ENCODE measurements at regions not wholly inside any gene's neighbourhood (a gene's known extent, or its start where the extent isn't known, plus 50 kb on each side); places are given as distances from the start of the nearest gene placed in this dataset.

DNA sequence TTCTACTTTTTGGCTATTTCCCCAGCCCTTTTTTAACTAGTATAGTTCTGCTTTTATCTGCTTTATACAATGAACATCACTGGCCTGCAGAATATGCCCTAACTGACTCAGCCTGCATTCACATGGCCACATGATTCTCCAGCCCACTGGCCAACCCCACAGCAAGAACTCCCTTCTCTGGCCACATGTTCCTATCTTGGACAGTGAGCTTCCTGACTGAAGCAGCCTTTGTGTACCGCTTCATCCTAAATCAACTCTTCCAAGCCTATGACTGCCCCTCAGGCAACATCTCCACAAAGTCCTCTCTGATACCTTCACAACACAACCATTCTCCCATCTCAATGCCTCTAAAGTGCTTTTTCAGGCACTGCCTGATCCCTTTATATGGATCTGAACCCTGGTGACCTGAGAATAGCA, 214.1 kb downstream of the COL4A1 start:
- ATAC-seq, result no peak
- peaks cover 5% of the 10 kb centered on the region; the same call in 1 of the 3 replicates for H3K4me1 Mint-ChIP-seq
- H3K79me2 ChIP-seq (replicated peaks; ENCODE audit: insufficient read depth), result no peaks in the 10 kb centered on the region
- peaks cover 1% of the 10 kb centered on the region; the same call in 2 of the 3 replicates for H3K9me3 Mint-ChIP-seq
- H3K4me3 ChIP-seq, result no peak overlapping the region
- peaks cover 5% of the 10 kb centered on the region for H3K27me3 Mint-ChIP-seq (ENCODE audit: insufficient read depth, low read depth, poor library complexity)
- H3F3A ChIP-seq (replicated peaks; ENCODE audit: low read depth), result no peaks in the 10 kb centered on the region
- no peak for DNase-seq (ENCODE audit: low spot score)
- no peak overlapping the region for H3K4me2 ChIP-seq
- H4K20me1 ChIP-seq (replicated peaks; ENCODE audit: insufficient read depth), result no peaks in the 10 kb centered on the region; the same call in 1 of the 2 replicates
- no peak overlapping the region for H3K27ac ChIP-seq (ENCODE audit: low read depth)
- H3K4me1 ChIP-seq (ENCODE audit: insufficient read depth), result no peaks in the 10 kb centered on the region; the same call in 1 of the 2 replicates
- no peak overlapping the region for H3K4me3 Mint-ChIP-seq
- H3K36me3 Mint-ChIP-seq (ENCODE audit: low read depth), result no peaks in the 10 kb centered on the region
- TF ChIP-seq ZNF331 (CRISPR knock-in tag; IDR thresholded peaks at IDR 0.05; ENCODE audit: low read depth) (no peak), EZH2 (IDR thresholded peaks at IDR 0.05; ENCODE audit: low read depth, unreplicated experiment) (no peak), JUNB (IDR thresholded peaks at IDR 0.05; ENCODE audit: unreplicated experiment) (no peak), POLR2AphosphoS5 (IDR thresholded peaks at IDR 0.05; ENCODE audit: low read depth) (no peak), STAT1 (IDR thresholded peaks at IDR 0.05; ENCODE audit: unreplicated experiment) (no peak), CREB1 (CRISPR knock-in tag; IDR thresholded peaks at IDR 0.05; ENCODE audit: low read depth) (no peak), EZH2phosphoT487 (IDR thresholded peaks at IDR 0.05; ENCODE audit: unreplicated experiment) (no peak), NANOG (IDR thresholded peaks at IDR 0.05; ENCODE audit: borderline replicate concordance) (no peak), ZNF114 (CRISPR knock-in tag; IDR thresholded peaks at IDR 0.05) (no peak)
- TF ChIP-seq, protein P1, sequence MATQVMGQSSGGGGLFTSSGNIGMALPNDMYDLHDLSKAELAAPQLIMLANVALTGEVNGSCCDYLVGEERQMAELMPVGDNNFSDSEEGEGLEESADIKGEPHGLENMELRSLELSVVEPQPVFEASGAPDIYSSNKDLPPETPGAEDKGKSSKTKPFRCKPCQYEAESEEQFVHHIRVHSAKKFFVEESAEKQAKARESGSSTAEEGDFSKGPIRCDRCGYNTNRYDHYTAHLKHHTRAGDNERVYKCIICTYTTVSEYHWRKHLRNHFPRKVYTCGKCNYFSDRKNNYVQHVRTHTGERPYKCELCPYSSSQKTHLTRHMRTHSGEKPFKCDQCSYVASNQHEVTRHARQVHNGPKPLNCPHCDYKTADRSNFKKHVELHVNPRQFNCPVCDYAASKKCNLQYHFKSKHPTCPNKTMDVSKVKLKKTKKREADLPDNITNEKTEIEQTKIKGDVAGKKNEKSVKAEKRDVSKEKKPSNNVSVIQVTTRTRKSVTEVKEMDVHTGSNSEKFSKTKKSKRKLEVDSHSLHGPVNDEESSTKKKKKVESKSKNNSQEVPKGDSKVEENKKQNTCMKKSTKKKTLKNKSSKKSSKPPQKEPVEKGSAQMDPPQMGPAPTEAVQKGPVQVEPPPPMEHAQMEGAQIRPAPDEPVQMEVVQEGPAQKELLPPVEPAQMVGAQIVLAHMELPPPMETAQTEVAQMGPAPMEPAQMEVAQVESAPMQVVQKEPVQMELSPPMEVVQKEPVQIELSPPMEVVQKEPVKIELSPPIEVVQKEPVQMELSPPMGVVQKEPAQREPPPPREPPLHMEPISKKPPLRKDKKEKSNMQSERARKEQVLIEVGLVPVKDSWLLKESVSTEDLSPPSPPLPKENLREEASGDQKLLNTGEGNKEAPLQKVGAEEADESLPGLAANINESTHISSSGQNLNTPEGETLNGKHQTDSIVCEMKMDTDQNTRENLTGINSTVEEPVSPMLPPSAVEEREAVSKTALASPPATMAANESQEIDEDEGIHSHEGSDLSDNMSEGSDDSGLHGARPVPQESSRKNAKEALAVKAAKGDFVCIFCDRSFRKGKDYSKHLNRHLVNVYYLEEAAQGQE (IDR thresholded peaks at IDR 0.05; ENCODE audit: unreplicated experiment), result no peak
- TF ChIP-seq, protein P2, sequence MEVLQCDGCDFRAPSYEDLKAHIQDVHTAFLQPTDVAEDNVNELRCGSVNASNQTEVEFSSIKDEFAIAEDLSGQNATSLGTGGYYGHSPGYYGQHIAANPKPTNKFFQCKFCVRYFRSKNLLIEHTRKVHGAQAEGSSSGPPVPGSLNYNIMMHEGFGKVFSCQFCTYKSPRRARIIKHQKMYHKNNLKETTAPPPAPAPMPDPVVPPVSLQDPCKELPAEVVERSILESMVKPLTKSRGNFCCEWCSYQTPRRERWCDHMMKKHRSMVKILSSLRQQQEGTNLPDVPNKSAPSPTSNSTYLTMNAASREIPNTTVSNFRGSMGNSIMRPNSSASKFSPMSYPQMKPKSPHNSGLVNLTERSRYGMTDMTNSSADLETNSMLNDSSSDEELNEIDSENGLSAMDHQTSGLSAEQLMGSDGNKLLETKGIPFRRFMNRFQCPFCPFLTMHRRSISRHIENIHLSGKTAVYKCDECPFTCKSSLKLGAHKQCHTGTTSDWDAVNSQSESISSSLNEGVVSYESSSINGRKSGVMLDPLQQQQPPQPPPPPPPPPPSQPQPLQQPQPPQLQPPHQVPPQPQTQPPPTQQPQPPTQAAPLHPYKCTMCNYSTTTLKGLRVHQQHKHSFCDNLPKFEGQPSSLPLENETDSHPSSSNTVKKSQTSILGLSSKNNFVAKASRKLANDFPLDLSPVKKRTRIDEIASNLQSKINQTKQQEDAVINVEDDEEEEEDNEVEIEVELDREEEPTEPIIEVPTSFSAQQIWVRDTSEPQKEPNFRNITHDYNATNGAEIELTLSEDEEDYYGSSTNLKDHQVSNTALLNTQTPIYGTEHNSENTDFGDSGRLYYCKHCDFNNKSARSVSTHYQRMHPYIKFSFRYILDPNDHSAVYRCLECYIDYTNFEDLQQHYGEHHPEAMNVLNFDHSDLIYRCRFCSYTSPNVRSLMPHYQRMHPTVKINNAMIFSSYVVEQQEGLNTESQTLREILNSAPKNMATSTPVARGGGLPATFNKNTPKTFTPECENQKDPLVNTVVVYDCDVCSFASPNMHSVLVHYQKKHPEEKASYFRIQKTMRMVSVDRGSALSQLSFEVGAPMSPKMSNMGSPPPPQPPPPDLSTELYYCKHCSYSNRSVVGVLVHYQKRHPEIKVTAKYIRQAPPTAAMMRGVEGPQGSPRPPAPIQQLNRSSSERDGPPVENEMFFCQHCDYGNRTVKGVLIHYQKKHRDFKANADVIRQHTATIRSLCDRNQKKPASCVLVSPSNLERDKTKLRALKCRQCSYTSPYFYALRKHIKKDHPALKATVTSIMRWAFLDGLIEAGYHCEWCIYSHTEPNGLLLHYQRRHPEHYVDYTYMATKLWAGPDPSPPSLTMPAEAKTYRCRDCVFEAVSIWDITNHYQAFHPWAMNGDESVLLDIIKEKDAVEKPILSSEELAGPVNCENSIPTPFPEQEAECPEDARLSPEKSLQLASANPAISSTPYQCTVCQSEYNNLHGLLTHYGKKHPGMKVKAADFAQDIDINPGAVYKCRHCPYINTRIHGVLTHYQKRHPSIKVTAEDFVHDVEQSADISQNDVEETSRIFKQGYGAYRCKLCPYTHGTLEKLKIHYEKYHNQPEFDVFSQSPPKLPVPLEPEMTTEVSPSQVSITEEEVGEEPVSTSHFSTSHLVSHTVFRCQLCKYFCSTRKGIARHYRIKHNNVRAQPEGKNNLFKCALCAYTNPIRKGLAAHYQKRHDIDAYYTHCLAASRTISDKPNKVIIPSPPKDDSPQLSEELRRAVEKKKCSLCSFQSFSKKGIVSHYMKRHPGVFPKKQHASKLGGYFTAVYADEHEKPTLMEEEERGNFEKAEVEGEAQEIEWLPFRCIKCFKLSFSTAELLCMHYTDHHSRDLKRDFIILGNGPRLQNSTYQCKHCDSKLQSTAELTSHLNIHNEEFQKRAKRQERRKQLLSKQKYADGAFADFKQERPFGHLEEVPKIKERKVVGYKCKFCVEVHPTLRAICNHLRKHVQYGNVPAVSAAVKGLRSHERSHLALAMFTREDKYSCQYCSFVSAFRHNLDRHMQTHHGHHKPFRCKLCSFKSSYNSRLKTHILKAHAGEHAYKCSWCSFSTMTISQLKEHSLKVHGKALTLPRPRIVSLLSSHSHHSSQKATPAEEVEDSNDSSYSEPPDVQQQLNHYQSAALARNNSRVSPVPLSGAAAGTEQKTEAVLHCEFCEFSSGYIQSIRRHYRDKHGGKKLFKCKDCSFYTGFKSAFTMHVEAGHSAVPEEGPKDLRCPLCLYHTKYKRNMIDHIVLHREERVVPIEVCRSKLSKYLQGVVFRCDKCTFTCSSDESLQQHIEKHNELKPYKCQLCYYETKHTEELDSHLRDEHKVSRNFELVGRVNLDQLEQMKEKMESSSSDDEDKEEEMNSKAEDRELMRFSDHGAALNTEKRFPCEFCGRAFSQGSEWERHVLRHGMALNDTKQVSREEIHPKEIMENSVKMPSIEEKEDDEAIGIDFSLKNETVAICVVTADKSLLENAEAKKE (CRISPR knock-in tag; IDR thresholded peaks at IDR 0.05), result no peak
- TF ChIP-seq, protein P3, sequence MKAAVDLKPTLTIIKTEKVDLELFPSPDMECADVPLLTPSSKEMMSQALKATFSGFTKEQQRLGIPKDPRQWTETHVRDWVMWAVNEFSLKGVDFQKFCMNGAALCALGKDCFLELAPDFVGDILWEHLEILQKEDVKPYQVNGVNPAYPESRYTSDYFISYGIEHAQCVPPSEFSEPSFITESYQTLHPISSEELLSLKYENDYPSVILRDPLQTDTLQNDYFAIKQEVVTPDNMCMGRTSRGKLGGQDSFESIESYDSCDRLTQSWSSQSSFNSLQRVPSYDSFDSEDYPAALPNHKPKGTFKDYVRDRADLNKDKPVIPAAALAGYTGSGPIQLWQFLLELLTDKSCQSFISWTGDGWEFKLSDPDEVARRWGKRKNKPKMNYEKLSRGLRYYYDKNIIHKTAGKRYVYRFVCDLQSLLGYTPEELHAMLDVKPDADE (IDR thresholded peaks at IDR 0.05), result no peak
- TF ChIP-seq, protein P4, sequence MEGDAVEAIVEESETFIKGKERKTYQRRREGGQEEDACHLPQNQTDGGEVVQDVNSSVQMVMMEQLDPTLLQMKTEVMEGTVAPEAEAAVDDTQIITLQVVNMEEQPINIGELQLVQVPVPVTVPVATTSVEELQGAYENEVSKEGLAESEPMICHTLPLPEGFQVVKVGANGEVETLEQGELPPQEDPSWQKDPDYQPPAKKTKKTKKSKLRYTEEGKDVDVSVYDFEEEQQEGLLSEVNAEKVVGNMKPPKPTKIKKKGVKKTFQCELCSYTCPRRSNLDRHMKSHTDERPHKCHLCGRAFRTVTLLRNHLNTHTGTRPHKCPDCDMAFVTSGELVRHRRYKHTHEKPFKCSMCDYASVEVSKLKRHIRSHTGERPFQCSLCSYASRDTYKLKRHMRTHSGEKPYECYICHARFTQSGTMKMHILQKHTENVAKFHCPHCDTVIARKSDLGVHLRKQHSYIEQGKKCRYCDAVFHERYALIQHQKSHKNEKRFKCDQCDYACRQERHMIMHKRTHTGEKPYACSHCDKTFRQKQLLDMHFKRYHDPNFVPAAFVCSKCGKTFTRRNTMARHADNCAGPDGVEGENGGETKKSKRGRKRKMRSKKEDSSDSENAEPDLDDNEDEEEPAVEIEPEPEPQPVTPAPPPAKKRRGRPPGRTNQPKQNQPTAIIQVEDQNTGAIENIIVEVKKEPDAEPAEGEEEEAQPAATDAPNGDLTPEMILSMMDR (conservative IDR thresholded peaks at IDR 0.05; ENCODE audit: low read depth in 2 of 2), result no peak
- H3K27ac Mint-ChIP-seq, result no peak overlapping the region
- no peaks in the 10 kb centered on the region; the same call in 1 of the 2 replicates for H3K9me2 ChIP-seq (ENCODE audit: insufficient read depth)
- H3K36me3 ChIP-seq (ENCODE audit: insufficient read depth), result no peaks in the 10 kb centered on the region
- H2AFZ ChIP-seq, result no peak overlapping the region
- H3K27me3 ChIP-seq (ENCODE audit: insufficient read depth), result no peaks in the 10 kb centered on the region
